ENCODE measurements at regions not wholly inside any gene's neighbourhood (a gene's known extent, or its start where the extent isn't known, plus 50 kb on each side); places are given as distances from the start of the nearest gene placed in this dataset.

DNA sequence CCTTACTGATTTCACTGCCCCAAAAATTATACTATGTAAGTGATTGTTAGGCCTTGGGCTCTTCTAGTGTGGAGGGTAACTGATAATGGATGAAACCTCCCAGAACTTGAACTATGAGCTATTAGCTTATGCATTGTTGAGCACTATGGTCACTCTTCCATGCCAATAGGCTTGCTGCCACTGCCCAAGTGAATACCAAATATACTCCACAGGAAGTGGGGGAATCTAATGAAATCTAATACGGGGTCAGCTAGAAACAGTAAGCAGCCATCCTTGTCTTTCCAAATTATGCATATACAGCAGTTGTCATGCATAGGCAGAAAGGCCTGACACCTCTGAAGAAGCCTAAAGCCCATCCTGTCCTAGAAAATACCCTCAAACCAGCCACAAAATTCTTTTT lies 198.7 kb upstream of the PTBP2 start:
- TF ChIP-seq, protein P1, sequence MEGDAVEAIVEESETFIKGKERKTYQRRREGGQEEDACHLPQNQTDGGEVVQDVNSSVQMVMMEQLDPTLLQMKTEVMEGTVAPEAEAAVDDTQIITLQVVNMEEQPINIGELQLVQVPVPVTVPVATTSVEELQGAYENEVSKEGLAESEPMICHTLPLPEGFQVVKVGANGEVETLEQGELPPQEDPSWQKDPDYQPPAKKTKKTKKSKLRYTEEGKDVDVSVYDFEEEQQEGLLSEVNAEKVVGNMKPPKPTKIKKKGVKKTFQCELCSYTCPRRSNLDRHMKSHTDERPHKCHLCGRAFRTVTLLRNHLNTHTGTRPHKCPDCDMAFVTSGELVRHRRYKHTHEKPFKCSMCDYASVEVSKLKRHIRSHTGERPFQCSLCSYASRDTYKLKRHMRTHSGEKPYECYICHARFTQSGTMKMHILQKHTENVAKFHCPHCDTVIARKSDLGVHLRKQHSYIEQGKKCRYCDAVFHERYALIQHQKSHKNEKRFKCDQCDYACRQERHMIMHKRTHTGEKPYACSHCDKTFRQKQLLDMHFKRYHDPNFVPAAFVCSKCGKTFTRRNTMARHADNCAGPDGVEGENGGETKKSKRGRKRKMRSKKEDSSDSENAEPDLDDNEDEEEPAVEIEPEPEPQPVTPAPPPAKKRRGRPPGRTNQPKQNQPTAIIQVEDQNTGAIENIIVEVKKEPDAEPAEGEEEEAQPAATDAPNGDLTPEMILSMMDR (IDR thresholded peaks at IDR 0.05; ENCODE audit: insufficient read depth, low read depth, low read length) = no peak
- no peak for TF ChIP-seq EZH2 (IDR thresholded peaks at IDR 0.05; ENCODE audit: insufficient read depth, low read length)

Measured in astrocyte (in vitro differentiated cells and primary cell).